Fibroblast of lung (primary cell): ENCODE measurements at regions not wholly inside any gene's neighbourhood (a gene's known extent, or its start where the extent isn't known, plus 50 kb on each side); places are given as distances from the start of the nearest gene placed in this dataset.
"Not testable (repeated sequence)": the region's sequence is repeated elsewhere in the genome, so short reads cannot be mapped to it uniquely, and the experiment has no call there.

ENCODE experiments used
- CTCF ChIP-seq, 2 donors: IDR thresholded peaks in 1 of 2; conservative IDR thresholded peaks in 1 of 2; 1 replicate in 1 of 2; 2 replicates in 1 of 2; pipeline ENCODE4 v1.5.1; 2011 to 2012; ENCODE audit warnings: low read length in 2 of 2, control low read depth in 1 of 2, inconsistent platforms in 1 of 2, low read depth in 1 of 2, mild to moderate bottlenecking in 1 of 2
- EZH2 ChIP-seq: IDR thresholded peaks from 2 replicates; pipeline ENCODE4 v1.5.1; 2012; ENCODE audit warnings: low read length, control low read depth, mild to moderate bottlenecking; ENCODE audit errors: missing control alignments

- TF ChIP-seq CTCF (conservative IDR thresholded peaks at IDR 0.05 in 1 of 2, IDR thresholded peaks at IDR 0.05 in 1 of 2; ENCODE audit: low read depth in 1 of 2, low read length in 2 of 2); EZH2: not testable (repeated sequence)
Measured at GRCh38 chrX:45455732-45456131, 255.1 kb upstream of the DIPK2B start.
